NCI-H2227 (cell line): ENCODE measurements at regions not wholly inside any gene's neighbourhood (a gene's known extent, or its start where the extent isn't known, plus 50 kb on each side); places are given as distances from the start of the nearest gene placed in this dataset.

ENCODE experiments used
- DNase-seq: peaks from one replicate; lab custom pipeline; 2025; ENCODE audit not compliant: unreplicated experiment; lab: John Stamatoyannopoulos, UW

DNA sequence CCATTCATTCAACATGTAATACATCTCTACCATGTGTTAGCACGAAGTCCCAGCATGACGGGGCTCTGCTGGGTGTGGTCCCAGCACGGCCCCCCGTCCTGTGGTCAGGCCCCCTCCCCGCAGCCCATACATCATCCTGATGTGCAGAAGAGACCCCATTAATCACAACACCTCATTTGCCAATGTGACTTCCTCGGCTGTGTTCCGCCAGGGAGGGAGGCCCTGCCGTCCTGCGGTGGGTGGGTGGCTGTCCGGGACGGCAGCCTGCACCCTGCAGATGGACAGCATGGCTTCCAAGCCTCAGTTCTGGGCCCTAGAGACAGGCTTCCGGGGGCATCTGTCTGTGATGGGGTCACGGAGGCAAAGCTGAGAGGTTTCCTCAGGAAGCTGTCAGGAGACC, 254.0 kb downstream of the CYP26B1 start:
- no peak for DNase-seq

GRCh38 chr2:71892896-71893295, 254.8 kb downstream of the CYP26B1 start:
- DNase-seq = no peak

- no peak for DNase-seq
These were observed 255.3 kb downstream of the CYP26B1 start for GRCh38 chr2:71892423-71892730.

DNA sequence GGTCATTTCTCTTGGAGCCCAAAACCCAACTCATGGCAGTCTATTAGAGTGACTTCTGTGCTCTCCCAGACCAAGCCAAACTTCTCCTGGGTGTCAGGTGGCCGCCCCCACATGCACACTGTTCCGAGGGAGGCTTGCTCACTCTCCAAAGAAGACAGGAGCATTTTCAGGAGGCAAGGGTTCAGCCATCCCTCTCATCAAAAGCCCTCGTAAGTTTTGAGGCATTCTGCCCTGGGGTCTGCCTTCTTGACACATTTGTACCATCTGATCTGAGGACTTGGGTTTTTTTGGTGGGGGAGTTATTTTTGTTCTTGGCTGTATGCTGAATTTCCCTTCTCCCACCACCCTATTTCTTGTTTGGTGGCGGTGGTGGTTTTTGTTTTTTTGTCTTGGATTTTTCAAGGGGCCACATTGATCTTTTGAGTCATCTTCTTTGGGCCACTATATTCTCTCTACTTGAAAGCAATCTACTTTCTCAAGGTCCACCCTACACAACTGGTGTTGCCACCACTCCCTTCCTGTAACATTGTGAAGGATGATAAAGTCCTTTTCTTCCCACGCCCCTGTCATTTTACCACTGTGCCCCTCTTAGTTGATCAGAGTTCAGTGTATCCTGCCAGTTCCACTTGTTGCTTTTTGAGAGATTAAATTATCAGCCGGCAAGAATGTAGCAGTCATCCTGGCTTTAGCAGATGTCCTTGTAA, 255.8 kb downstream of the CYP26B1 start:
- DNase-seq = no peak

DNA sequence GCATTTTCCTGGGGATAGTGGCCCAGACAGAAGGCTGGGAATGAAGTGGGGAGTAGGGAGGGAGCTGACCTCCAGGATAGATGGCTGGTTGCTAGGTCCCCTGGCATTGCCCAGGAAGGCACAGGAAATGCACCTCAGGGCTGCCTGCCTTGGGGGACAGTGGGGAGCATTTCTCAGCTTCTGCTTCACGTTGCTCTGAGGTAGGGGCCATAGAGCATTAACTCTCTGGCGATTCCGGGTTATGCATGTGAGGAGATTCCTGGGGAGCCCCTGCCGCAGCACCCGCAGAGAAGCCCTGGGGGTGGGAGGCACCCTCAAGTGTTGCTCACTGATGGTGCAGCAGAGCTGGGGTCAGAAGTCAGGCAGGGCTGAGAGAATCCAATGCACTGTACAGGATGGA, 256.5 kb downstream of the CYP26B1 start:
- no peak for DNase-seq

- no peak for DNase-seq
These were observed 257.6 kb downstream of the CYP26B1 start for GRCh38 chr2:71889759-71890684.

GRCh38 chr2:71888751-71889445, 258.8 kb downstream of the CYP26B1 start:
- DNase-seq = no peak

GRCh38 chr2:71887196-71887595, 260.5 kb downstream of the CYP26B1 start:
- DNase-seq = no peak

GRCh38 chr2:71886241-71886640, 261.4 kb downstream of the CYP26B1 start:
- DNase-seq = no peak

DNA sequence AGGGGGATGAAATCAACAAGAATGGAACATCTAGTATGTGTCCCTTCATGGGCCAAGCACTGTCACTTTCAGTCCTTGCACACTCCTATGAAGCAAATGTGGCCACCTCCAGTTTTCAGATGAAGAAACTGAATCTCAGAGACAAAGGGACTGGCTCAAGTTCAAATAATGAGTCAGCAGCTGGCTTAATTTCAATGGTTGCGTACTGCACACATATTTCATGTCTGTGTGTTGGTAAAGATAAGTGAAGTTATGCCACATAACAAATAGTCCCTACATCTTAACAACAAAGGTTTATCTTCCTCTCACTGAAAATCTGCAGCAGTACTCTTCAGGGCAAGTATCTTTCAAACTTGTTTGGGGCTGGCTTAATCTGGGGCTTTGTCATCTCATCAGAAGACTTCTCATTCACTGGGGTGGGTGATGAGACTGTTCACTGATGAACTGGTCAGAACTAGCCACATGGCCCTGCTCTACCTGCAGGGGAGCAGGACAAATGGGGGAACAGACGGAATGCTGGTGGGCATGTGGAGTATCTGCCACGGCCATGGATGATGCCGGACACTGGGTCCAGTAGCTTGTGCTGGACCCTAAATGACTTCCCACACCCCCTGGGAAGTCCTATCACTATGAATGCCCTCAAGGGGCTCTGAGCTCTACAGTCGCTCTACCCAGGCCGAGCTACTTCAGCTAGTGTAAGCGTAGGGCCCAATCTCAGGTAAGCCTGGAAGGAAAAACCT, 263.2 kb downstream of the CYP26B1 start:
- DNase-seq = no peak

- peak; percentile 20 for DNase-seq
These were observed 264.7 kb downstream of the CYP26B1 start for GRCh38 chr2:71882949-71883472.

GRCh38 chr2:71882236-71882946, 265.3 kb downstream of the CYP26B1 start:
- DNase-seq = no peak

GRCh38 chr2:71880846-71881610, 266.6 kb downstream of the CYP26B1 start:
- no peak for DNase-seq

DNA sequence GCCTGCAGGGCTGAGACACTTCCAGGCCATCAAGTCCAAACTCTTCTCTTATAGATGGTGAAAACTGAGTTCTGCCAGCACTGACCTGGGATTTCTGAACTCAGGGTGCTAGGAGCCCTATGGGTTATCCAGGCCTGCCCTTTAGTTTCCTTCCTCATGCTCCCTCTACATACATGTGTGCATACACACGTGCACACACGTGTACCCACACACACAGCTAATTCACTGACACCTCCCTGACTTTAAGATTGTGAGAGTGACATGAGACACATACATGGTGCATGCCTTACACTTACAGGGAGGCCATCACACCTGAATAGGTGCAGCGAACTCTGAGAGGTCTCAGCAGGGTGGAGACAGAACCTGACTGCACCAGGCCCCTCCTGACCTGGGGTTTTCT, 267.4 kb downstream of the CYP26B1 start:
- DNase-seq = no peak

- DNase-seq = no peak
These were observed 268.0 kb downstream of the CYP26B1 start for GRCh38 chr2:71879509-71880184.

- no peak for DNase-seq
These were observed 268.8 kb downstream of the CYP26B1 start for GRCh38 chr2:71878626-71879508.

- no peak for DNase-seq
These were observed 270.0 kb downstream of the CYP26B1 start for GRCh38 chr2:71877636-71878035.
